ENCODE measurements at regions not wholly inside any gene's neighbourhood (a gene's known extent, or its start where the extent isn't known, plus 50 kb on each side); places are given as distances from the start of the nearest gene placed in this dataset.
A peak's percentile ranks its signal among the peaks of the same experiment; 100 is the strongest.

- Mint-ChIP-seq H3K27ac (no peak overlapping the region), H3K4me1 (peaks cover 0 to 3% (median 0%) of the 10 kb centered on the region in 4 donors), H3K4me3 (no peak overlapping the region), H3K36me3 (no peaks in the 10 kb centered on the region), H3K27me3 (peaks cover 5 to 38% (median 15%) of the 10 kb centered on the region in 5 donors), H3K9me3 (peaks cover 0 to 2% (median 0%) of the 10 kb centered on the region in 9 donors)
- POLR2A ChIA-PET: no interaction called here
- DNase-seq (no peak), ATAC-seq (no peak)
Observed at GRCh38 chr16:80279656-80280055, 261.1 kb upstream of the DYNLRB2 start.

- no peak overlapping the region for H3K27ac Mint-ChIP-seq
- peaks cover 0 to 3% (median 0%) of the 10 kb centered on the region in 4 donors for H3K4me1 Mint-ChIP-seq
- H3K36me3 Mint-ChIP-seq: no peaks in the 10 kb centered on the region
- H3K9me3 Mint-ChIP-seq: no peaks in the 10 kb centered on the region
- ATAC-seq (no peak), DNase-seq (no peak)
- POLR2A ChIA-PET: no interaction called here
- H3K4me3 Mint-ChIP-seq: no peak overlapping the region
- peaks cover 5 to 42% (median 7%) of the 10 kb centered on the region in 5 donors for H3K27me3 Mint-ChIP-seq
Observed at GRCh38 chr16:80277182-80277581, 263.6 kb upstream of the DYNLRB2 start.

GRCh38 chr16:80274576-80275191 lies 266.1 kb upstream of the DYNLRB2 start:
- Mint-ChIP-seq H3K27me3 (peaks cover 0 to 35% (median 7%) of the 10 kb centered on the region in 5 donors), H3K4me3 (no peak overlapping the region), H3K36me3 (no peaks in the 10 kb centered on the region), H3K4me1 (peaks cover 0 to 3% (median 0%) of the 10 kb centered on the region in 4 donors), H3K9me3 (no peaks in the 10 kb centered on the region), H3K27ac (no peak overlapping the region)
- POLR2A ChIA-PET: no interaction called here
- DNase-seq (no peak), ATAC-seq (no peak)

GRCh38 chr16:80273635-80274538 lies 266.9 kb upstream of the DYNLRB2 start:
- Mint-ChIP-seq H3K27me3 (peaks cover 0 to 35% (median 7%) of the 10 kb centered on the region in 5 donors), H3K36me3 (no peaks in the 10 kb centered on the region), H3K27ac (no peak overlapping the region), H3K9me3 (no peaks in the 10 kb centered on the region), H3K4me3 (no peak overlapping the region), H3K4me1 (peaks cover 0 to under 1% (median 0%) of the 10 kb centered on the region in 4 donors)
- POLR2A ChIA-PET: no interaction called here
- DNase-seq (no peak), ATAC-seq (no peak)

GRCh38 chr16:80265624-80266306 lies 275.0 kb upstream of the DYNLRB2 start:
- Mint-ChIP-seq H3K36me3 (no peaks in the 10 kb centered on the region), H3K9me3 (peaks cover 0 to 1% (median 0%) of the 10 kb centered on the region in 9 donors), H3K4me3 (no peak overlapping the region), H3K4me1 (no peaks in the 10 kb centered on the region), H3K27me3 (peaks cover 1 to 19% (median 7%) of the 10 kb centered on the region in 5 donors), H3K27ac (no peak overlapping the region)
- DNase-seq (no peak), ATAC-seq (no peak)
- POLR2A ChIA-PET: no interaction called here

- no peaks in the 10 kb centered on the region for H3K4me1 Mint-ChIP-seq
- H3K27me3 Mint-ChIP-seq: peaks cover 2 to 19% (median 9%) of the 10 kb centered on the region in 5 donors
- DNase-seq (no peak), ATAC-seq (no peak)
- H3K27ac Mint-ChIP-seq: peak overlapping the region in 1 of 10 donors; percentile 78
- POLR2A ChIA-PET: no interaction called here
- H3K9me3 Mint-ChIP-seq: peaks cover 0 to 3% (median 0%) of the 10 kb centered on the region in 9 donors
- H3K36me3 Mint-ChIP-seq: no peaks in the 10 kb centered on the region
- no peak overlapping the region for H3K4me3 Mint-ChIP-seq
Observed at GRCh38 chr16:80263848-80264694, 276.7 kb upstream of the DYNLRB2 start.

GRCh38 chr16:80263181-80263823 lies 277.5 kb upstream of the DYNLRB2 start:
- Mint-ChIP-seq H3K36me3 (no peaks in the 10 kb centered on the region), H3K4me3 (no peak overlapping the region), H3K27ac (no peak overlapping the region), H3K9me3 (peaks cover 0 to 3% (median 0%) of the 10 kb centered on the region in 9 donors), H3K4me1 (no peaks in the 10 kb centered on the region), H3K27me3 (peaks cover 2 to 19% (median 9%) of the 10 kb centered on the region in 5 donors)
- DNase-seq: no peak
- ATAC-seq: no peak
- POLR2A ChIA-PET: no interaction called here

- POLR2A ChIA-PET: no interaction called here
- Mint-ChIP-seq H3K4me3 (no peak overlapping the region), H3K36me3 (no peaks in the 10 kb centered on the region), H3K9me3 (peaks cover 0 to 3% (median 0%) of the 10 kb centered on the region in 9 donors), H3K27me3 (peaks cover 2 to 19% (median 4%) of the 10 kb centered on the region in 5 donors), H3K27ac (no peak overlapping the region), H3K4me1 (no peaks in the 10 kb centered on the region)
- DNase-seq: no peak
- no peak for ATAC-seq
Observed at GRCh38 chr16:80260906-80261311, 279.9 kb upstream of the DYNLRB2 start.

- Mint-ChIP-seq H3K27me3 (peaks cover 4 to 14% (median 6%) of the 10 kb centered on the region in 5 donors), H3K9me3 (peaks cover 0 to 3% (median 0%) of the 10 kb centered on the region in 9 donors), H3K4me1 (no peaks in the 10 kb centered on the region), H3K36me3 (no peaks in the 10 kb centered on the region), H3K27ac (no peak overlapping the region), H3K4me3 (no peak overlapping the region)
- DNase-seq (no peak), ATAC-seq (no peak)
- POLR2A ChIA-PET: no interaction called here
Observed at GRCh38 chr16:80259290-80259805, 281.4 kb upstream of the DYNLRB2 start.

- Mint-ChIP-seq H3K4me1 (no peaks in the 10 kb centered on the region), H3K27ac (no peak overlapping the region), H3K36me3 (no peaks in the 10 kb centered on the region), H3K27me3 (peaks cover 0 to 11% (median 4%) of the 10 kb centered on the region in 5 donors), H3K4me3 (no peak overlapping the region), H3K9me3 (peaks cover 0 to 3% (median 0%) of the 10 kb centered on the region in 9 donors)
- DNase-seq (no peak), ATAC-seq (no peak)
- POLR2A ChIA-PET: no interaction called here
Observed at GRCh38 chr16:80258407-80258806, 282.4 kb upstream of the DYNLRB2 start.

- no peak for ATAC-seq
- H3K4me1 Mint-ChIP-seq: no peaks in the 10 kb centered on the region
- peaks cover 0 to 3% (median 0%) of the 10 kb centered on the region in 9 donors for H3K9me3 Mint-ChIP-seq
- H3K27me3 Mint-ChIP-seq: peaks cover 0 to 11% (median 4%) of the 10 kb centered on the region in 5 donors
- POLR2A ChIA-PET: no interaction called here
- H3K36me3 Mint-ChIP-seq: no peaks in the 10 kb centered on the region
- no peak overlapping the region for H3K4me3 Mint-ChIP-seq
- no peak for DNase-seq
- no peak overlapping the region for H3K27ac Mint-ChIP-seq
Observed at GRCh38 chr16:80254970-80255369, 285.8 kb upstream of the DYNLRB2 start.

GRCh38 chr16:80253741-80254140 lies 287.1 kb upstream of the DYNLRB2 start:
- DNase-seq: no peak
- no peaks in the 10 kb centered on the region for H3K36me3 Mint-ChIP-seq
- no peak for ATAC-seq
- peaks cover 0 to 16% (median 4%) of the 10 kb centered on the region in 5 donors for H3K27me3 Mint-ChIP-seq
- H3K27ac Mint-ChIP-seq: no peak overlapping the region
- H3K9me3 Mint-ChIP-seq: no peaks in the 10 kb centered on the region
- H3K4me1 Mint-ChIP-seq: no peaks in the 10 kb centered on the region
- POLR2A ChIA-PET: no interaction called here
- no peak overlapping the region for H3K4me3 Mint-ChIP-seq

All from naive thymus-derived CD8-positive, alpha-beta T cell (primary cell).